Heart left ventricle (tissue), 16 donors: ENCODE measurements at regions not wholly inside any gene's neighbourhood (a gene's known extent, or its start where the extent isn't known, plus 50 kb on each side); places are given as distances from the start of the nearest gene placed in this dataset.

ENCODE experiments used
- ATAC-seq, 4 donors: fragments of 200-7000 bp; cut with Tn5 transposase; one replicate each; pipeline ENCODE4 v1.9.1; 2020 to 2022; ENCODE audit warnings: moderate library complexity in 4 of 4, mild to moderate bottlenecking in 3 of 4, moderate number of reproducible peaks in 1 of 4
- DNase-seq, 5 donors: peaks; one replicate each; pipeline ENCODE4 v3.0.0-alpha.2; 2020
- H3K27ac ChIP-seq, 12 donors: fragments of 200-600 bp; sonication (generic) in 4 of 12; one replicate each; pipeline versions ENCODE4 v1.5.0 to v1.8.0; 2016 to 2022; ENCODE audit warnings: mild to moderate bottlenecking in 2 of 12
- H3K27me3 ChIP-seq, 9 donors: fragments of 200-600 bp; sonication (generic) in 2 of 9; one replicate each; pipeline versions ENCODE4 v1.5.1 to v1.8.0; 2016 to 2022; ENCODE audit warnings: mild to moderate bottlenecking in 3 of 9
- H3K36me3 ChIP-seq, 9 donors: fragments of 200-600 bp; sonication (generic) in 2 of 9; one replicate each; pipeline versions ENCODE4 v1.5.0 to v1.8.0; 2018 to 2022; ENCODE audit warnings: mild to moderate bottlenecking in 2 of 9
- H3K4me1 ChIP-seq, 12 donors: fragments of 200-600 bp; sonication (generic) in 4 of 12; one replicate each; pipeline versions ENCODE4 v1.5.0 to v1.8.0; 2016 to 2022; ENCODE audit warnings: mild to moderate bottlenecking in 3 of 12
- H3K4me3 ChIP-seq, 12 donors: fragments of 200-600 bp; sonication (generic) in 4 of 12; one replicate each; pipeline versions ENCODE4 v1.5.0 to v1.8.0; 2017 to 2022; ENCODE audit warnings: mild to moderate bottlenecking in 9 of 12, moderate library complexity in 4 of 12
- H3K9me3 ChIP-seq, 12 donors: fragments of 200-600 bp; sonication (generic) in 4 of 12; one replicate each; pipeline versions ENCODE4 v1.5.0 to v1.8.0; 2016 to 2022; ENCODE audit warnings: mild to moderate bottlenecking in 1 of 12
- POLR2A ChIP-seq, 2 donors: fragments of 450-650 bp; IDR thresholded peaks; one replicate each; pipeline ENCODE4 v1.6.1; 2017; ENCODE audit warnings: antibody characterized with exemption in 2 of 2, mild to moderate bottlenecking in 2 of 2, moderate library complexity in 2 of 2
- WGBS, 4 donors: extraction: QIAGEN DNeasy Blood & Tissue Kit in 2 of 4; methylation state at CpG; one replicate each; pipeline versions ENCODE4 v1.1.5 to v1.1.7; 2013 to 2018; 5-methylcytosine and 5-hydroxymethylcytosine counted together
- intact Hi-C, 10 donors: fragments of 100-400 bp; cut with DNase I; formaldehyde crosslinking; loops; one replicate each; pipeline versions ENCODE4 v1.11.1 to v1.14.2; 2022
- TF ChIP-seq, protein P1 (sequence below), 12 donors: fragments of 200-600 bp; sonication (generic) in 4 of 12; IDR thresholded peaks; one replicate each; pipeline versions ENCODE4 v1.5.0 to v1.8.0; 2018 to 2022; ENCODE audit warnings: antibody characterized with exemption in 12 of 12, mild to moderate bottlenecking in 5 of 12
- donor health status: ischemic (EF 13 %, LVEDD 7.1; RV severe dilation, severe dysfunction).
- donor health status: healthy with polysubstance abuse.
- donor health status: DM: no; HTN: yes; CAD: no.
- donor health status: DM: no; HTN: no; CAD: no.
- donor health status: ischemic (EF 25% LVEDD 6.9; RV normal size, moderate dysfunction).
- donor health status: ischemic (EF 25% LVEDD 5.7; RV mildly dilated, moderate dysfunction).
- donor health status: healthy.
- donor health status: DM: yes; HTN: yes; CAD: no.
- donor health status: ischemic (EF 35%, LVEDD 5.7; RV mildly dilated, moderate dysfunction).
- donor health status: nonischemic (EF 11% LVEDD 7.7; RV severe dilation, severe dysfunction).
- donor health status: DM: yes; HTN: yes; CAD: no.
- donor health status: PGD.
- donor health status: ischemic (EF 29% LVEDD 5.4; RV normal size, mild dysfunction).
- donor health status: nonischemic (EF 23%, LVEDD 6.1; RV moderate dilation, normal function).

- ATAC-seq (no peak), DNase-seq (no peak)
- Histone ChIP-seq H3K4me1 (no peaks in the 10 kb centered on the region), H3K36me3 (no peaks in the 10 kb centered on the region), H3K27ac (no peak overlapping the region), H3K27me3 (peaks cover 0 to 6% (median 0%) of the 10 kb centered on the region in 9 donors), H3K9me3 (no peaks in the 10 kb centered on the region), H3K4me3 (no peak overlapping the region)
- 39 to 49% (median 46%) methylated on average over 8 to 9 of the region's 9 CpGs for WGBS, 4 donors
- TF ChIP-seq, protein P1, sequence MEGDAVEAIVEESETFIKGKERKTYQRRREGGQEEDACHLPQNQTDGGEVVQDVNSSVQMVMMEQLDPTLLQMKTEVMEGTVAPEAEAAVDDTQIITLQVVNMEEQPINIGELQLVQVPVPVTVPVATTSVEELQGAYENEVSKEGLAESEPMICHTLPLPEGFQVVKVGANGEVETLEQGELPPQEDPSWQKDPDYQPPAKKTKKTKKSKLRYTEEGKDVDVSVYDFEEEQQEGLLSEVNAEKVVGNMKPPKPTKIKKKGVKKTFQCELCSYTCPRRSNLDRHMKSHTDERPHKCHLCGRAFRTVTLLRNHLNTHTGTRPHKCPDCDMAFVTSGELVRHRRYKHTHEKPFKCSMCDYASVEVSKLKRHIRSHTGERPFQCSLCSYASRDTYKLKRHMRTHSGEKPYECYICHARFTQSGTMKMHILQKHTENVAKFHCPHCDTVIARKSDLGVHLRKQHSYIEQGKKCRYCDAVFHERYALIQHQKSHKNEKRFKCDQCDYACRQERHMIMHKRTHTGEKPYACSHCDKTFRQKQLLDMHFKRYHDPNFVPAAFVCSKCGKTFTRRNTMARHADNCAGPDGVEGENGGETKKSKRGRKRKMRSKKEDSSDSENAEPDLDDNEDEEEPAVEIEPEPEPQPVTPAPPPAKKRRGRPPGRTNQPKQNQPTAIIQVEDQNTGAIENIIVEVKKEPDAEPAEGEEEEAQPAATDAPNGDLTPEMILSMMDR (IDR thresholded peaks at IDR 0.05) = no peak
- no peak for TF ChIP-seq POLR2A (IDR thresholded peaks at IDR 0.05)
- intact Hi-C loops = no loop called here
Observed at GRCh38 chr14:98819132-98819866, 452.7 kb downstream of the BCL11B start.

GRCh38 chr14:98819867-98820206 lies 452.2 kb downstream of the BCL11B start:
- intact Hi-C loops = no loop called here
- Histone ChIP-seq H3K27ac (no peak overlapping the region), H3K36me3 (no peaks in the 10 kb centered on the region), H3K9me3 (no peaks in the 10 kb centered on the region), H3K4me3 (no peak overlapping the region), H3K4me1 (no peaks in the 10 kb centered on the region), H3K27me3 (peaks cover 0 to 6% (median 0%) of the 10 kb centered on the region in 9 donors)
- DNase-seq (no peak), ATAC-seq (no peak)
- TF ChIP-seq POLR2A (IDR thresholded peaks at IDR 0.05) = no peak
- TF ChIP-seq, protein P1 (IDR thresholded peaks at IDR 0.05) = no peak
- WGBS, 4 donors = 17 to 33% (median 22%) methylated on average over 2 of the region's 2 CpGs

DNA sequence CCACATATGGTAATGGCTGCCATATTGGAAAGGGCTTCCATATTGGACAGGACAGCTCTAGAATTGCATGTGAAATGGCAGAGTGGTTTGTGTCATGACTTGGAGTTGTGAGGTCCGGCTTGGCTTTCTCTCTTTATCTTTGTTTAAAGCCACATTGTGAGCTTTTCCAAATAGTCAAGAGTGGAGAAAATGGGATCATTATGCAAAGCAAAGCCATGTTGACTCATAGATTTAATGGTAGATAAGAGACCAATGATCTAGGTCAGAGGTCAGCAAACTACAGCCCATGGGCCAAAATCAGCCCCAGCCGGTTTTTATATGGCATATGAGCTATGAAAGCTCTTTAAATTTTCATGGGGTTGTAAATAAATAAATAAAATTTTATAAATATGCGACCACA lies 449.1 kb downstream of the BCL11B start:
- Histone ChIP-seq H3K4me3 (no peak overlapping the region), H3K27me3 (peaks cover 0 to 13% (median 0%) of the 10 kb centered on the region in 9 donors), H3K27ac (no peak overlapping the region), H3K36me3 (no peaks in the 10 kb centered on the region), H3K9me3 (no peaks in the 10 kb centered on the region), H3K4me1 (no peaks in the 10 kb centered on the region)
- no peak for ATAC-seq
- TF ChIP-seq, protein P1 (IDR thresholded peaks at IDR 0.05) = no peak
- no peak for TF ChIP-seq POLR2A (IDR thresholded peaks at IDR 0.05)
- no peak for DNase-seq
- 74 to 80% (median 79%) methylated on average over 3 of the region's 3 CpGs for WGBS, 4 donors
- intact Hi-C loops = no loop called here

DNA sequence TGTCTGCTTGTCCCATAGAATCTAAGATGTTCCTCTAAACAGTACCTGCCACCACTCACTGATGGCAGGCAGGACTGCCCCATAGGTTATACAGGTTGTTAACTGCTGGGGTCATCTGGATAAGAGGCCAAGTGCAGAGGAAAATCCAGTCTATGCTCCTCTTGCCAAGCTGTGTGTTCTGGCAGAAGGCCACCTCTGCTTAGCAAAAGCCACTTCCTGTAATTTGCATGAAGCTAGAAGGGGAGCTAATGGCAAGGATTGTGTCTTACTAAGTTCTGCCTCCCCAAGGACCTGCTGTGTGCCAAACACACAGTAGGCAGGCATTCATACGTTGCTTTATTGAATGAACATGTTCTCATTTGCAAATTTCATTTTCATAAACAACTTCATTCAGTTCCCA lies 445.4 kb downstream of the BCL11B start:
- no peak overlapping the region for H3K27ac ChIP-seq
- no peak for TF ChIP-seq POLR2A (IDR thresholded peaks at IDR 0.05)
- TF ChIP-seq, protein P1 (IDR thresholded peaks at IDR 0.05) = no peak
- no peak overlapping the region for H3K4me3 ChIP-seq
- no peak for DNase-seq
- H3K36me3 ChIP-seq = no peaks in the 10 kb centered on the region
- H3K27me3 ChIP-seq = peaks cover 0 to 12% (median 0%) of the 10 kb centered on the region in 9 donors
- 36 to 57% (median 49%) methylated on average over 1 of the region's 1 CpG for WGBS, 4 donors
- no peaks in the 10 kb centered on the region for H3K4me1 ChIP-seq
- intact Hi-C loops = no loop called here
- no peaks in the 10 kb centered on the region for H3K9me3 ChIP-seq
- ATAC-seq = no peak
